22Rv1 (cell line): ENCODE measurements at regions not wholly inside any gene's neighbourhood (a gene's known extent, or its start where the extent isn't known, plus 50 kb on each side); places are given as distances from the start of the nearest gene placed in this dataset.
A peak's percentile ranks its signal among the peaks of the same experiment; 100 is the strongest.

Source experiments
- H3K27ac ChIP-seq: fragments of 450-650 bp; 2 replicates; pipeline ENCODE4 v1.5.1; 2017
- CTCF ChIP-seq: fragments of 450-650 bp; IDR thresholded peaks from 2 replicates; pipeline ENCODE4 v1.5.1; 2017; ENCODE audit warnings: mild to moderate bottlenecking
- ZFX ChIP-seq: fragments of 450-650 bp; IDR thresholded peaks from 2 replicates; pipeline ENCODE4 v1.6.1; 2017; ENCODE audit warnings: antibody characterized with exemption, borderline replicate concordance

DNA sequence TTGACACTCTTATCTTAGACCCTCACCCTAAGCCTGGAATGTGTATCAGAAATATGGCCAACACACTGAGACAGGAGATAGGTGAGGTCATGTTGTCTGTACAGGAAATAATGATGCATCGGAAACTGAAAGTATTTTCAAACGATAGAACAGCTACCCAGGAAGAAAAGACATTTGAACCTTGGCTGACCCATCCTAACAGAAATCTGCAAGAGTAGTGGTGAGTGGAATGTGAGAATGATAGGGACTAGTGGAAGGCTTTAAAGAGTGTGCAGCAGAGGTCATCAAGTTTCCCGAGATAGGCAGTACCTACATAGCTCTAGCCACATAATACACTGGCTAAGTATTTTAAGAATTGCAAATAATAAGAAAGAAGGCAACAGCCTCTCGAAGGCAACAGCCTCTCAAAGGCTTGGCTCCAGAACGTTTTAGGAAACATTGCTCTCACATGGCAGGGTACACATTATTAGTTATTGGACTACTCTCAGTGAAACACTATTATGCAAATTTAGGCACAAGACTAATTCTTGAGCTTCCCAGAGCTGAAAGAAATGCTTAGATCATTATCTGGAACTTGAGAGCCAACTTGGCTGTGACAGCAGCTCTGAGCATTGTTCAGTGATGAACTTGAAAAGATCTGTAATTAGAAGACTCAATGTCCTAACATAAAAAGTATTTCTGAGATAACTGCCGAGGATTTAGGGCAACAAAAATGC lies 133.1 kb upstream of the FBXL7 start:
- no peak overlapping the region for H3K27ac ChIP-seq
- TF ChIP-seq CTCF (no peak), ZFX (no peak)

DNA sequence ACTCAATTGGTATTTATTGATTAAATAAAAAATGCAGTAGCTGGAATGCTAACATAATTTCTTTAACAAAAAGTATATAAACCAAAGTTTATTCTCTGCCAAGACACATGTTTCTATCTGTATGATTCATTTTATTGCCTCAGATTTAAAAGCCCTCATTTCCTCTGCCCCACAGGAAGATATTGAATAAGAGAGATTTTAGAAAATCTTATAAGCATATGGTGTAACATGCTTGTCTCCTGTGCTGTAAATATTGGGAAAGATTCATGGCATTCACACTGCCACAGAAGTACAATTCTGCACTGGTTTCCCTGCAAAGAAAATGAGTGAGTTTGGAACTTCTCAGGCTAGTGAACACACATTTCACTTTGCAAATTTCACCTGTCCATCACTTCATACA lies 134.9 kb upstream of the FBXL7 start:
- no peak overlapping the region for H3K27ac ChIP-seq
- no peak for TF ChIP-seq CTCF
- TF ChIP-seq ZFX, result no peak

DNA sequence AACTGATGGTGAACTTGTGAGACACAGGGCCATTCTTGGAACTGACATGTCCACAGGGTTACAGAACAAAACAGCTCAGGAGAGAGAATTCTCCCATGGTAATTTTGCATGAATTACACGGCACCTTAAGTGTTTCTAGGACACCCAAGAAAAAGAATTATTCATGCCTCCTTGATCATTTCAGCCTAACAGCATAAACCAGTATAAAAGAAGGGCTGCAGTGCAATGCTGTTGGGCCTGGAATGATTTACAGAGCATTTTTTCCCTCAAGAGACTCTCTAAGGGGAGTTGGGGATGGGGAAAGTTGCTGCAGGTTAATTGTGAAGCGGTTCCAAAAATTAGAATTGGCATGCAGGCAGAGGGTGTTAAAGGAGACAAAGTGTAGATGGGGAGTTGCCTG lies 136.4 kb upstream of the FBXL7 start:
- TF ChIP-seq CTCF (no peak), ZFX (no peak)

DNA sequence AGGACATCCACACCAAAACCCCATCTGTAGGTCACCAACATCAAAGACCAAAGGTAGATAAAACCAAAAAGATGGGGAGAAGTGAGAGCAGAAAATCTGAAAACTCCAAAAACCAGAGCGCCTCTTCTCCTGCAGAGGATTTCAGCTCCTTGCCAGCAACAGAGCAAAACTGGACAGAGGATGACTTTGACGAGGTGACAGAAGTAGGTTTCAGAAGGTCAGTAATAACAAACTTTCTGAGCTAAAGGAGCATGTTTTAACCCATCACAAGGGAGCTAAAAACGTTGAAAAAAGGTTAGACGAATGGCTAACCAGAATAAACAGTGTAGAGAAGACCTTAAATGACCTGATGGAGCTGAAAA lies 142.9 kb upstream of the FBXL7 start:
- H3K27ac ChIP-seq, result peak overlapping the region; percentile 56

More for the DNA sequence above, 136.4 kb upstream of the FBXL7 start:
- H3K27ac ChIP-seq, result no peak overlapping the region

DNA sequence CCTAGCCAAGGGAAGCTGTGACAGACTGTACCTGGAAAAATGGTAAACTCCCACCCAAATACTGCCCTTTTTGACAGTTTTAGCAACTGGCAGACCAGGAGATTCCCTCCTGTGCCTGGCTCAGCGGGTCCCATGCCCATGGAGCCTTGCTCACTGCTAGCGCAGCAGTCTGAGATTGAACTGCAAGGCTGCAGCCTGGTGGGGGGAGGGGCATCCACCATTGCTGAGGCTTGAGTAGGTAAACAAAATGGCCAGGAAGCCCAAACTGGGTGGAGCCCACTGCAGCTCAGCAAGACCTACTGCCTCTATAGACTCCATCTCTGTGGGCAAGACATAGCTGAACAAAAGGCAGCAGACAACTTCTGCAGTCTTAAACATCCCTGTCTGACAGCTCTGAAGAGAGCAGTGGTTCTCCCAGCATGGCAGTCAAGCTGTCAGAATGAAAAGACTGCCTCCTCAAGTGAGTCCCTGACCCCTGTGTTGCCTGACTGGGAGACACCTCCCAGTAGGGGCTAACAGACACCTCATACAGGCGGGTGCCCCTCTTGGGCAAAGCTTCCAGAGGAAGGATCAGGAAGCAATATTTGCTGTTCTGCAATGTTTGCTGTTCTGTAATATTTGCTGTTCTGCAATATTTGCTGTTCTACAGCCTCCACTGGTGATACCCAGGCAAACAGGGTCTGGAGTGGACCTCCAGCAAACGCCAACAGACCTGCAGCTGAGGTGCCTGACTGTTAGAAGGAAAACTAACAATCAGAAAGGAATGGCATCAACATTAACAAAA lies 143.5 kb upstream of the FBXL7 start:
- H3K27ac ChIP-seq, result peak overlapping the region; percentile 56

DNA sequence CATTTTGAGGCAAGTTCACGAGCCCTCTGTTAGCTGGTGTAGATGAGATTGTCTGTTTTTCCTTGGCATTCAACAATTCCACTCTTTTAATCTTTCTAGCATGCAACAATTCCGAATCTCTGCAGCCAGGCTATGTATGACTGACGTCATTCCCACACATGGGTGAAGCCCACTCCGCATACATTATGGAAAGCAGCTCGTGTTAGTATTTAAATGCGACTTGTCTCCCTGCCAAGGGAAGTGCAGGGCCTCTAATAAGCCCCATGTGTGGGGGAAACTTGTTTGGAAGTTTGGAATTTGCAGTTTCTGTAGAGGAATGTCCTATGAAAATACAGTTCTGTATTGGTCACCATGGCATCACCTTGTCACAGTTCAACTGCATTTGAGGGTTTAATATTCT lies 146.0 kb upstream of the FBXL7 start:
- TF ChIP-seq CTCF (no peak), ZFX (no peak)
- H3K27ac ChIP-seq, result no peak overlapping the region

- H3K27ac ChIP-seq, result no peak overlapping the region
- no peak for TF ChIP-seq ZFX
These were observed 146.8 kb upstream of the FBXL7 start for GRCh38 chr5:15353086-15353645.

GRCh38 chr5:15350614-15351013 lies 149.4 kb upstream of the FBXL7 start:
- TF ChIP-seq CTCF (no peak), ZFX (no peak)
- H3K27ac ChIP-seq, result no peak overlapping the region; the same call in 1 of the 2 replicates

GRCh38 chr5:15346738-15347137 lies 153.2 kb upstream of the FBXL7 start:
- no peak overlapping the region for H3K27ac ChIP-seq
- TF ChIP-seq ZFX, result no peak
- TF ChIP-seq CTCF, result no peak
